ENCODE measurements at regions not wholly inside any gene's neighbourhood (a gene's known extent, or its start where the extent isn't known, plus 50 kb on each side); places are given as distances from the start of the nearest gene placed in this dataset.

- Histone ChIP-seq H3K27me3 (ENCODE audit: insufficient read depth, low read length) (no peaks in the 10 kb centered on the region), H3K27ac (ENCODE audit: low read length) (no peak overlapping the region), H3K9ac (ENCODE audit: low read depth, low read length) (no peak overlapping the region), H3K36me3 (ENCODE audit: insufficient read depth, low read depth, low read length) (no peaks in the 10 kb centered on the region), H3K9me3 (ENCODE audit: insufficient read depth, low read depth, low read length) (no peaks in the 10 kb centered on the region), H3K4me3 (ENCODE audit: low read length) (no peak overlapping the region), H3K4me1 (ENCODE audit: insufficient read depth, low read length) (no peaks in the 10 kb centered on the region)
These were observed 624.2 kb upstream of the AGA start for GRCh38 chr4:178066338-178066941.

- no peaks in the 10 kb centered on the region for H3K36me3 ChIP-seq (ENCODE audit: insufficient read depth, low read depth, low read length)
- H3K4me1 ChIP-seq (ENCODE audit: insufficient read depth, low read length): no peaks in the 10 kb centered on the region
- no peak overlapping the region for H3K9ac ChIP-seq (ENCODE audit: low read depth, low read length)
- no peaks in the 10 kb centered on the region for H3K27me3 ChIP-seq (ENCODE audit: insufficient read depth, low read length)
- H3K27ac ChIP-seq (ENCODE audit: low read length): no peak overlapping the region
- H3K9me3 ChIP-seq (ENCODE audit: insufficient read depth, low read depth, low read length): no peaks in the 10 kb centered on the region
- no peak overlapping the region for H3K4me3 ChIP-seq (ENCODE audit: low read length)
These were observed 625.9 kb upstream of the AGA start for GRCh38 chr4:178068136-178068535.

- H3K9me3 ChIP-seq (ENCODE audit: insufficient read depth, low read depth, low read length): no peaks in the 10 kb centered on the region
- no peaks in the 10 kb centered on the region for H3K36me3 ChIP-seq (ENCODE audit: insufficient read depth, low read depth, low read length)
- H3K27ac ChIP-seq (ENCODE audit: low read length): no peak overlapping the region
- no peaks in the 10 kb centered on the region for H3K4me1 ChIP-seq (ENCODE audit: insufficient read depth, low read length)
- no peak overlapping the region for H3K9ac ChIP-seq (ENCODE audit: low read depth, low read length)
- no peaks in the 10 kb centered on the region for H3K27me3 ChIP-seq (ENCODE audit: insufficient read depth, low read length)
- H3K4me3 ChIP-seq (ENCODE audit: low read length): no peak overlapping the region
These were observed 627.9 kb upstream of the AGA start for GRCh38 chr4:178070163-178070562.

- Histone ChIP-seq H3K36me3 (ENCODE audit: insufficient read depth, low read depth, low read length) (no peaks in the 10 kb centered on the region), H3K27me3 (ENCODE audit: insufficient read depth, low read length) (no peaks in the 10 kb centered on the region), H3K27ac (ENCODE audit: low read length) (no peak overlapping the region), H3K4me3 (ENCODE audit: low read length) (no peak overlapping the region), H3K9ac (ENCODE audit: low read depth, low read length) (no peak overlapping the region), H3K4me1 (ENCODE audit: insufficient read depth, low read length) (no peaks in the 10 kb centered on the region), H3K9me3 (ENCODE audit: insufficient read depth, low read depth, low read length) (no peaks in the 10 kb centered on the region)
These were observed 638.1 kb upstream of the AGA start for GRCh38 chr4:178080312-178080711.

- H3K9me3 ChIP-seq (ENCODE audit: insufficient read depth, low read depth, low read length): no peaks in the 10 kb centered on the region
- no peaks in the 10 kb centered on the region for H3K27me3 ChIP-seq (ENCODE audit: insufficient read depth, low read length)
- H3K27ac ChIP-seq (ENCODE audit: low read length): no peak overlapping the region
- no peaks in the 10 kb centered on the region for H3K36me3 ChIP-seq (ENCODE audit: insufficient read depth, low read depth, low read length)
- H3K4me3 ChIP-seq (ENCODE audit: low read length): no peak overlapping the region
- H3K9ac ChIP-seq (ENCODE audit: low read depth, low read length): no peak overlapping the region
- peaks cover 6% of the 10 kb centered on the region; the same call in 1 of the 2 replicates for H3K4me1 ChIP-seq (ENCODE audit: insufficient read depth, low read length)
These were observed 638.9 kb upstream of the AGA start for GRCh38 chr4:178081176-178081575.

GRCh38 chr4:178081896-178082295, 639.7 kb upstream of the AGA start:
- no peaks in the 10 kb centered on the region for H3K9me3 ChIP-seq (ENCODE audit: insufficient read depth, low read depth, low read length)
- H3K27ac ChIP-seq (ENCODE audit: low read length): no peak overlapping the region
- H3K27me3 ChIP-seq (ENCODE audit: insufficient read depth, low read length): no peaks in the 10 kb centered on the region
- H3K4me1 ChIP-seq (ENCODE audit: insufficient read depth, low read length): peaks cover 6% of the 10 kb centered on the region; the same call in 1 of the 2 replicates
- H3K4me3 ChIP-seq (ENCODE audit: low read length): no peak overlapping the region
- H3K9ac ChIP-seq (ENCODE audit: low read depth, low read length): no peak overlapping the region
- no peaks in the 10 kb centered on the region for H3K36me3 ChIP-seq (ENCODE audit: insufficient read depth, low read depth, low read length)

GRCh38 chr4:178082906-178083305, 640.7 kb upstream of the AGA start:
- no peaks in the 10 kb centered on the region for H3K27me3 ChIP-seq (ENCODE audit: insufficient read depth, low read length)
- H3K9ac ChIP-seq (ENCODE audit: low read depth, low read length): no peak overlapping the region
- H3K4me1 ChIP-seq (ENCODE audit: insufficient read depth, low read length): peaks cover 6% of the 10 kb centered on the region; the same call in 1 of the 2 replicates
- H3K4me3 ChIP-seq (ENCODE audit: low read length): no peak overlapping the region
- H3K27ac ChIP-seq (ENCODE audit: low read length): no peak overlapping the region
- no peaks in the 10 kb centered on the region for H3K36me3 ChIP-seq (ENCODE audit: insufficient read depth, low read depth, low read length)
- H3K9me3 ChIP-seq (ENCODE audit: insufficient read depth, low read depth, low read length): no peaks in the 10 kb centered on the region

- H3K36me3 ChIP-seq (ENCODE audit: insufficient read depth, low read depth, low read length): no peaks in the 10 kb centered on the region
- peaks cover 6% of the 10 kb centered on the region; the same call in 1 of the 2 replicates for H3K4me1 ChIP-seq (ENCODE audit: insufficient read depth, low read length)
- no peaks in the 10 kb centered on the region for H3K27me3 ChIP-seq (ENCODE audit: insufficient read depth, low read length)
- H3K27ac ChIP-seq (ENCODE audit: low read length): no peak overlapping the region
- H3K9ac ChIP-seq (ENCODE audit: low read depth, low read length): no peak overlapping the region
- no peaks in the 10 kb centered on the region for H3K9me3 ChIP-seq (ENCODE audit: insufficient read depth, low read depth, low read length)
- H3K4me3 ChIP-seq (ENCODE audit: low read length): no peak overlapping the region
These were observed 641.7 kb upstream of the AGA start for GRCh38 chr4:178083968-178084367.

DNA sequence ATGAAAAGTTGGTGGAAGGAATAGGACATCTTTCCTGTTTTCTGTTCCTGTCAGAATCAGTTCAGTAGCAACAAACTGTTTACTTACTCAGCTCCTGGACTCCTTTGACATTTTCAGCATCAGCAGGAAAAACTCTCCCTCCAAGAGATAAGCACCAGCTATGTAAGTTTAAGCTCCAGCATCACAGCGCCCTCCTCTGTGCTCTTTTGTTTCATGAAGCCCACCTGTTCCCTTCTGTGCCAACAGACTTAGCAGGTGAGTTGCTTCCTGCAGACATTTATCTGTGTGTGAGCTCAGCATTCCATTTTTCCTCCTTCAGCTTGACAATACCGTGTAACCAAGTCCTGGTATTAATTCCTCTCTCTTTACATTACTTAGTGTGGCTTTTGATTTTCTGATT, 644.1 kb upstream of the AGA start:
- Histone ChIP-seq H3K27me3 (ENCODE audit: insufficient read depth, low read length) (no peaks in the 10 kb centered on the region), H3K27ac (ENCODE audit: low read length) (no peak overlapping the region), H3K4me3 (ENCODE audit: low read length) (no peak overlapping the region), H3K9me3 (ENCODE audit: insufficient read depth, low read depth, low read length) (no peaks in the 10 kb centered on the region), H3K4me1 (ENCODE audit: insufficient read depth, low read length) (peaks cover 6% of the 10 kb centered on the region; the same call in 1 of the 2 replicates), H3K36me3 (ENCODE audit: insufficient read depth, low read depth, low read length) (no peaks in the 10 kb centered on the region), H3K9ac (ENCODE audit: low read depth, low read length) (no peak overlapping the region)

DNA sequence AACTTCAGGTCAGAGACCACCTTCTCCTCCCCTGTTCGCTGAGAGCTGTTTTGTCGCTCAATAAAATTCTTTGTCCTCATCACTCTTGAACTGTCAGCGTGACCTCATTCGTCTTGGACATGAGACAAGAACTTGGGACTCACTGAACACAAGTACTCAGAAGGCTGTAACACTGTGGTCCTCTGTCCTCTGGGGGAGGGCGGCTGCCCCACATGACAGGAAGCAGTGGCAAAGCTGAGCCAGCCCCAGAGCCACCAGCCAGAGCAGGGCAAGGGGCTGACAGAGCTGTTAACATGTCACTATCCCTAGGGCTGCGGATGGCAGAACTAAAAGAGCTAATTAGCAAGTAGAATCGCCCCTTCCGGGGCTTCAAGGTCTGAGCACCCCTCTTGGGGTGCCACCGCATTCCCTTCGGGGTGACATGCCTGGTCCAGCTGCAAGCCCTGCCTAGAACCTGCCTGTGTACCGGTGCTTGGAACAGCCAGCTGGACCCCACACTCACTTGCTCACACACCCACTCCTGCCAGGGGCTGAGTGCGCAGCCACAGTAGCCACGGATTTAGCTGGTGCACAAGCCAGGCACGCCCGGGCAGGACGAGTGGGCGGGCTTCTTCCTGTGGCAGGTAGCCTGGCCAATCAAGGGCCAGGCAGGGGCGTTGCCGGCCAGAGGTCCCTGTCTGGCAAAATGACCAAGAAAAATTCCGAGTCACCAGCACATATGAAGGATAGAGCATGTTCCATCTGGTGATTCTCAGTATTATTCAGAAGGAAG, 648.6 kb upstream of the AGA start:
- H3K4me3 ChIP-seq (ENCODE audit: low read length): no peak overlapping the region
- H3K4me1 ChIP-seq (ENCODE audit: insufficient read depth, low read length): peaks cover 4% of the 10 kb centered on the region; the same call in 1 of the 2 replicates
- H3K9me3 ChIP-seq (ENCODE audit: insufficient read depth, low read depth, low read length): no peaks in the 10 kb centered on the region
- H3K36me3 ChIP-seq (ENCODE audit: insufficient read depth, low read depth, low read length): no peaks in the 10 kb centered on the region
- no peak overlapping the region for H3K9ac ChIP-seq (ENCODE audit: low read depth, low read length)
- H3K27ac ChIP-seq (ENCODE audit: low read length): no peak overlapping the region
- no peaks in the 10 kb centered on the region for H3K27me3 ChIP-seq (ENCODE audit: insufficient read depth, low read length)

DNA sequence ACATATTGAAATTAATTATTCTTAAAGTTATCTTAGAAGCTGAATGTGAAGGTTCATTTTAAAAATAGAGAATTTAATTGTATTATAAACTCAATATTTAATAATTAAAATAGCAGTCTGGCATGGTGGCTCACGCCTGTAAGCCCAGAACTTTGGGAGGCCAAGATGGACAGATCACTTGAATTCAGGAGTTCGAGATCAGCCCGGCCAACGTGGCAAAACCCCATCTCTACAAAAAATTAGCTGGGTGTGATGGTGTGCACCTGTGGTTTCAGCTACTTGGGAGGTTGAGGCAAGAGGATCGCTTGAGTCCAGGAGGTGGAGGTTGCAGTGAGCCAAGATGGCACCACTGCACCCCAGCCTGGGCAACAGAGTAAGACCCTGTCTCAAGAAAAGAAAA, 659.9 kb upstream of the AGA start:
- H3K27ac ChIP-seq (ENCODE audit: low read length): no peak overlapping the region
- no peaks in the 10 kb centered on the region for H3K9me3 ChIP-seq (ENCODE audit: insufficient read depth, low read depth, low read length)
- H3K9ac ChIP-seq (ENCODE audit: low read depth, low read length): no peak overlapping the region
- no peaks in the 10 kb centered on the region for H3K36me3 ChIP-seq (ENCODE audit: insufficient read depth, low read depth, low read length)
- peaks cover 6% of the 10 kb centered on the region; the same call in 1 of the 2 replicates for H3K4me1 ChIP-seq (ENCODE audit: insufficient read depth, low read length)
- H3K27me3 ChIP-seq (ENCODE audit: insufficient read depth, low read length): no peaks in the 10 kb centered on the region
- H3K4me3 ChIP-seq (ENCODE audit: low read length): no peak overlapping the region

- Histone ChIP-seq H3K4me3 (ENCODE audit: low read length) (peak overlapping the region; percentile 29; the same call in 1 of the 2 replicates), H3K36me3 (ENCODE audit: insufficient read depth, low read depth, low read length) (no peaks in the 10 kb centered on the region), H3K9me3 (ENCODE audit: insufficient read depth, low read depth, low read length) (no peaks in the 10 kb centered on the region), H3K27me3 (ENCODE audit: insufficient read depth, low read length) (no peaks in the 10 kb centered on the region), H3K4me1 (ENCODE audit: insufficient read depth, low read length) (peaks cover 6% of the 10 kb centered on the region; the same call in 1 of the 2 replicates), H3K27ac (ENCODE audit: low read length) (no peak overlapping the region), H3K9ac (ENCODE audit: low read depth, low read length) (no peak overlapping the region)
These were observed 663.0 kb upstream of the AGA start for GRCh38 chr4:178105242-178105641.

Data from iPS-20b (cell line).